Skeletal muscle satellite cell (primary cell): ENCODE measurements at regions not wholly inside any gene's neighbourhood (a gene's known extent, or its start where the extent isn't known, plus 50 kb on each side); places are given as distances from the start of the nearest gene placed in this dataset.

Experiments
- H3K27me3 ChIP-seq: 2 replicates; pipeline ENCODE4 v1.7.0; 2013; ENCODE audit warnings: low read length; ENCODE audit not compliant: control insufficient read depth, insufficient read depth
- H3K36me3 ChIP-seq: 2 replicates; pipeline ENCODE4 v1.7.0; 2013; ENCODE audit warnings: mild to moderate bottlenecking, control low read depth, low read length; ENCODE audit not compliant: insufficient read depth
- H3K4me1 ChIP-seq: 2 replicates; pipeline ENCODE4 v1.7.0; 2013; ENCODE audit warnings: low read length; ENCODE audit not compliant: control insufficient read depth, insufficient read depth
- H3K4me2 ChIP-seq: 2 replicates; pipeline ENCODE4 v1.7.0; 2013; ENCODE audit warnings: mild to moderate bottlenecking, low read length
- H3K4me3 ChIP-seq: 2 replicates; pipeline ENCODE4 v1.7.0; 2013; ENCODE audit warnings: low read length
- H3K9ac ChIP-seq: 2 replicates; pipeline ENCODE4 v1.7.0; 2013; ENCODE audit warnings: mild to moderate bottlenecking, low read depth, low read length, moderate library complexity
- H3K9me3 ChIP-seq: replicated peaks from 2 replicates; pipeline ENCODE4 v1.7.0; 2013; ENCODE audit warnings: mild to moderate bottlenecking, control low read depth, low read length

- Histone ChIP-seq H3K4me3 (no peak overlapping the region), H3K9ac (no peak overlapping the region), H3K36me3 (no peaks in the 10 kb centered on the region), H3K9me3 (no peaks in the 10 kb centered on the region), H3K27me3 (no peaks in the 10 kb centered on the region), H3K4me2 (no peak overlapping the region), H3K4me1 (no peaks in the 10 kb centered on the region)
Observed at GRCh38 chr7:91537260-91538152, 273.3 kb downstream of the FZD1 start.

GRCh38 chr7:91541641-91542040, 277.4 kb downstream of the FZD1 start:
- Histone ChIP-seq H3K27me3 (no peaks in the 10 kb centered on the region), H3K4me2 (no peak overlapping the region), H3K36me3 (no peaks in the 10 kb centered on the region), H3K9me3 (no peaks in the 10 kb centered on the region), H3K9ac (no peak overlapping the region), H3K4me1 (no peaks in the 10 kb centered on the region), H3K4me3 (no peak overlapping the region)

GRCh38 chr7:91543646-91544045, 279.4 kb downstream of the FZD1 start:
- no peak overlapping the region for H3K4me2 ChIP-seq
- H3K9me3 ChIP-seq, result no peaks in the 10 kb centered on the region
- H3K36me3 ChIP-seq, result no peaks in the 10 kb centered on the region
- no peaks in the 10 kb centered on the region for H3K27me3 ChIP-seq
- no peak overlapping the region for H3K4me3 ChIP-seq
- H3K4me1 ChIP-seq, result no peaks in the 10 kb centered on the region
- no peak overlapping the region for H3K9ac ChIP-seq

GRCh38 chr7:91549878-91550277, 285.6 kb downstream of the FZD1 start:
- no peaks in the 10 kb centered on the region for H3K27me3 ChIP-seq

GRCh38 chr7:91550931-91551330, 286.7 kb downstream of the FZD1 start:
- H3K9me3 ChIP-seq, result no peaks in the 10 kb centered on the region
- no peaks in the 10 kb centered on the region for H3K27me3 ChIP-seq
- H3K36me3 ChIP-seq, result no peaks in the 10 kb centered on the region
- no peak overlapping the region for H3K9ac ChIP-seq
- peaks cover 3% of the 10 kb centered on the region for H3K4me1 ChIP-seq
- no peak overlapping the region for H3K4me2 ChIP-seq
- no peak overlapping the region for H3K4me3 ChIP-seq

More at GRCh38 chr7:91549878-91550277, 285.6 kb downstream of the FZD1 start:
- no peak overlapping the region for H3K4me2 ChIP-seq
- H3K4me3 ChIP-seq, result no peak overlapping the region
- H3K4me1 ChIP-seq, result peaks cover 3% of the 10 kb centered on the region
- no peak overlapping the region for H3K9ac ChIP-seq
- no peaks in the 10 kb centered on the region for H3K36me3 ChIP-seq
- H3K9me3 ChIP-seq, result no peaks in the 10 kb centered on the region

- Histone ChIP-seq H3K4me3 (no peak overlapping the region), H3K4me2 (no peak overlapping the region), H3K9ac (no peak overlapping the region), H3K36me3 (no peaks in the 10 kb centered on the region), H3K27me3 (no peaks in the 10 kb centered on the region), H3K9me3 (no peaks in the 10 kb centered on the region), H3K4me1 (peaks cover 3% of the 10 kb centered on the region)
Observed at GRCh38 chr7:91551377-91552175, 287.3 kb downstream of the FZD1 start.

GRCh38 chr7:91553410-91553895, 289.2 kb downstream of the FZD1 start:
- Histone ChIP-seq H3K36me3 (no peaks in the 10 kb centered on the region), H3K9ac (no peak overlapping the region), H3K4me2 (no peak overlapping the region), H3K4me1 (peaks cover 5% of the 10 kb centered on the region), H3K27me3 (no peaks in the 10 kb centered on the region), H3K9me3 (no peaks in the 10 kb centered on the region), H3K4me3 (no peak overlapping the region)

GRCh38 chr7:91554883-91555282, 290.6 kb downstream of the FZD1 start:
- H3K4me1 ChIP-seq, result peaks cover 6% of the 10 kb centered on the region
- H3K9me3 ChIP-seq, result no peaks in the 10 kb centered on the region
- no peaks in the 10 kb centered on the region for H3K27me3 ChIP-seq
- no peak overlapping the region for H3K9ac ChIP-seq
- H3K36me3 ChIP-seq, result no peaks in the 10 kb centered on the region
- H3K4me2 ChIP-seq, result no peak overlapping the region
- H3K4me3 ChIP-seq, result no peak overlapping the region

GRCh38 chr7:91556239-91556638, 292.0 kb downstream of the FZD1 start:
- Histone ChIP-seq H3K9me3 (no peaks in the 10 kb centered on the region), H3K9ac (no peak overlapping the region), H3K4me1 (peaks cover 3% of the 10 kb centered on the region), H3K4me3 (no peak overlapping the region), H3K27me3 (no peaks in the 10 kb centered on the region), H3K4me2 (no peak overlapping the region), H3K36me3 (no peaks in the 10 kb centered on the region)

GRCh38 chr7:91556956-91557650, 292.9 kb downstream of the FZD1 start:
- Histone ChIP-seq H3K4me3 (no peak overlapping the region), H3K9me3 (no peaks in the 10 kb centered on the region), H3K4me2 (no peak overlapping the region), H3K36me3 (no peaks in the 10 kb centered on the region), H3K27me3 (no peaks in the 10 kb centered on the region), H3K9ac (no peak overlapping the region), H3K4me1 (peaks cover 3% of the 10 kb centered on the region)

GRCh38 chr7:91557789-91558404, 293.7 kb downstream of the FZD1 start:
- Histone ChIP-seq H3K4me3 (no peak overlapping the region), H3K4me1 (peaks cover 3% of the 10 kb centered on the region), H3K4me2 (no peak overlapping the region), H3K9me3 (no peaks in the 10 kb centered on the region), H3K27me3 (no peaks in the 10 kb centered on the region), H3K9ac (no peak overlapping the region), H3K36me3 (no peaks in the 10 kb centered on the region)
